Endothelial cell of umbilical vein (primary cell): ENCODE measurements at regions not wholly inside any gene's neighbourhood (a gene's known extent, or its start where the extent isn't known, plus 50 kb on each side); places are given as distances from the start of the nearest gene placed in this dataset.

Source experiments
- JUN ChIP-seq: IDR thresholded peaks from 2 replicates; pipeline ENCODE4 v1.6.1; 2011; ENCODE audit warnings: borderline replicate concordance, low read depth; ENCODE audit not compliant: insufficient read length, insufficient read depth
- POLR2A ChIP-seq: IDR thresholded peaks from 2 replicates; pipeline ENCODE4 v1.6.1; 2012; ENCODE audit warnings: low read depth, mild to moderate bottlenecking, control low read depth, low read length
- POLR2AphosphoS5 ChIP-seq: IDR thresholded peaks from 2 replicates; pipeline ENCODE4 v1.6.1; 2012; ENCODE audit warnings: low read depth, mild to moderate bottlenecking, control low read depth, low read length, moderate library complexity; ENCODE audit not compliant: insufficient read depth
- TF ChIP-seq, protein P1 (sequence below), 2 donors: IDR thresholded peaks; 1 replicate in 1 of 2; 2 replicates in 1 of 2; pipeline ENCODE4 v1.5.1; 2011; ENCODE audit warnings: low read length in 2 of 2, mild to moderate bottlenecking in 2 of 2, moderate library complexity in 2 of 2, control low read depth in 1 of 2, inconsistent platforms in 1 of 2, low read depth in 1 of 2; ENCODE audit not compliant: insufficient read depth in 1 of 2; ENCODE audit errors: extremely low read depth in 1 of 2

- no peak for TF ChIP-seq POLR2A
- TF ChIP-seq, protein P1, sequence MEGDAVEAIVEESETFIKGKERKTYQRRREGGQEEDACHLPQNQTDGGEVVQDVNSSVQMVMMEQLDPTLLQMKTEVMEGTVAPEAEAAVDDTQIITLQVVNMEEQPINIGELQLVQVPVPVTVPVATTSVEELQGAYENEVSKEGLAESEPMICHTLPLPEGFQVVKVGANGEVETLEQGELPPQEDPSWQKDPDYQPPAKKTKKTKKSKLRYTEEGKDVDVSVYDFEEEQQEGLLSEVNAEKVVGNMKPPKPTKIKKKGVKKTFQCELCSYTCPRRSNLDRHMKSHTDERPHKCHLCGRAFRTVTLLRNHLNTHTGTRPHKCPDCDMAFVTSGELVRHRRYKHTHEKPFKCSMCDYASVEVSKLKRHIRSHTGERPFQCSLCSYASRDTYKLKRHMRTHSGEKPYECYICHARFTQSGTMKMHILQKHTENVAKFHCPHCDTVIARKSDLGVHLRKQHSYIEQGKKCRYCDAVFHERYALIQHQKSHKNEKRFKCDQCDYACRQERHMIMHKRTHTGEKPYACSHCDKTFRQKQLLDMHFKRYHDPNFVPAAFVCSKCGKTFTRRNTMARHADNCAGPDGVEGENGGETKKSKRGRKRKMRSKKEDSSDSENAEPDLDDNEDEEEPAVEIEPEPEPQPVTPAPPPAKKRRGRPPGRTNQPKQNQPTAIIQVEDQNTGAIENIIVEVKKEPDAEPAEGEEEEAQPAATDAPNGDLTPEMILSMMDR (IDR thresholded peaks at IDR 0.05; ENCODE audit: extremely low read depth in 1 of 2, insufficient read depth in 1 of 2, low read depth in 1 of 2, low read length in 2 of 2): no peak
- TF ChIP-seq POLR2AphosphoS5: no peak
- no peak for TF ChIP-seq JUN
Observed at GRCh38 chr11:92917927-92918326, 51.5 kb upstream of the MTNR1B start.
